ENCODE measurements at regions not wholly inside any gene's neighbourhood (a gene's known extent, or its start where the extent isn't known, plus 50 kb on each side); places are given as distances from the start of the nearest gene placed in this dataset.
"Not testable (repeated sequence)": the region's sequence is repeated elsewhere in the genome, so short reads cannot be mapped to it uniquely, and the experiment has no call there.

- DNase-seq, result no peak
Observed at GRCh38 chr10:109647627-109648026, 275.7 kb downstream of the XPNPEP1 start.

GRCh38 chr10:109633846-109634245, 289.5 kb downstream of the XPNPEP1 start:
- DNase-seq, result no peak

DNA sequence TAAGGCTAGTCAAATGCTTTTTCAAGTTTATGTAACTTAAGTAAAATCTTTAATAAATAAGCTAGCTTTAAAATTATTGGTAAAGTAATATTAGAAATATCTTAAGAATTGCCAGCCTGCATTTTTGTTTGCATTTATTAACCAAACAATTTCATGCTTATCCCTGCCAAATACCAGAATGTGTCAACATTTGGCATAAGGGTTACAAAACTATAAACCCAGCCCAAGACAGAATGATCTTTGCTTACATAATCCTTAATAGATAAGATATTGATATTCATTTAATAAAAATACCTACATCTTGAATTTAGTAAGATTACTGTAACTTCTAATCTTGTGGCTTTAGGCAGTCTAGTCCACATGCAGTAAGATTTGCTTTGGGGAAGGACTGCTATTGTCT, 290.3 kb downstream of the XPNPEP1 start:
- not testable (repeated sequence) for DNase-seq

GRCh38 chr10:109624939-109625338, 298.4 kb downstream of the XPNPEP1 start:
- no peak for DNase-seq

GRCh38 chr10:109622566-109622965, 300.7 kb downstream of the XPNPEP1 start:
- DNase-seq, result no peak

DNA sequence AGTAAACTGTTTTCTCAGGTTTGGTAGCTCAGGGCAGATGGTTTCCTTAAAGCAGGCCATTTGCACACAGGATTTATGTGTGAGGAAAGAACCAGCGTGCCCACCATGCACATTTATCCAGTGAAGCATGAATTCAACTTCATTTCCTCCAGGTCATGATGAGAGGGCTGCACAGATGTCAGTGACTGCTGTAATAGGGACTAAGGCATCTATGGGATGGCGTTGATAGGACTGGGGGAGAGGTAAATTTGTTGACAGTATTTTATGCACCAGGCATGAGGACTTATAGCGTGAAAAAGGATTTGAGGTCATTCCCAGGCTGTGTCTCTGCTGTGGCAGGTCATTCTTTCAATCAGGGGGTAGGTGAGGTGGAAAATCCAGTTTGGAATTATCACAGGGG, 302.9 kb downstream of the XPNPEP1 start:
- DNase-seq, result no peak

DNA sequence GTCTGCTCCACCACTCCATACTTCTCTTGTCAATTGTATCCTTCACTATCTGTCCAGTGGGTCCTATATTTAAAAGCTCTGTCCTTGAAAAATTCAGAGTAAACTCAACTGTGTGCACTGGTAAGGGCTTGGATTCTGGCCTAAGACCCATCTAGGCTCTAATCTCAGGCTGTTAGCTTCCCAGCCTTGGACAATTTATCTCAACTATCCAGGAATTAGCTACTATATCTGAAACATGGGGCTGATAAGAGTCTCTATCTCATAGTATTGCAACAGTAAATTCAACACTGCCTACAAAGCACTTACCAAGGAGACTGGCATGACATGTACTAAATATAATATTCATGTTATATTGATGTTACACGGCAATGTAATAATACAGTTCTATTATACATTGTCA, 303.4 kb downstream of the XPNPEP1 start:
- no peak for DNase-seq

GRCh38 chr10:109618748-109619147, 304.6 kb downstream of the XPNPEP1 start:
- no peak for DNase-seq

DNA sequence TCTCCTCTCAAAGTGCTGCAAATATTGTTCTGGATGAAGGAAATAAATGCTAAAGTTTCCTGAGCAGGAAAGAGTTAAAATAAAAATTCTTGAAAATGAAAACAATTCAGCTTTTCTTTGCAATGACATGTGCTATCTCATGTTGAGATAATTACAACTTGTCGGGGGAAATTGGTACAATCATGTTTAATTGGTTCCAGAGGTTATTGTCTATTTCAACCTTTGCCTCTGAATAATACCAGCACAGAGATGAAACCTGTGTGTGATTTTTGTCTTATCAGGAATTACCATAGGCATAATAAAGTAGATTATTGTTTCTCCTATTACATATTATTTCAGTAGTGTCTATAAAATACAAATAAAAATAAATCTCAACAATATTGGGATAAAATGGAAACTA, 305.0 kb downstream of the XPNPEP1 start:
- DNase-seq, result no peak

DNA sequence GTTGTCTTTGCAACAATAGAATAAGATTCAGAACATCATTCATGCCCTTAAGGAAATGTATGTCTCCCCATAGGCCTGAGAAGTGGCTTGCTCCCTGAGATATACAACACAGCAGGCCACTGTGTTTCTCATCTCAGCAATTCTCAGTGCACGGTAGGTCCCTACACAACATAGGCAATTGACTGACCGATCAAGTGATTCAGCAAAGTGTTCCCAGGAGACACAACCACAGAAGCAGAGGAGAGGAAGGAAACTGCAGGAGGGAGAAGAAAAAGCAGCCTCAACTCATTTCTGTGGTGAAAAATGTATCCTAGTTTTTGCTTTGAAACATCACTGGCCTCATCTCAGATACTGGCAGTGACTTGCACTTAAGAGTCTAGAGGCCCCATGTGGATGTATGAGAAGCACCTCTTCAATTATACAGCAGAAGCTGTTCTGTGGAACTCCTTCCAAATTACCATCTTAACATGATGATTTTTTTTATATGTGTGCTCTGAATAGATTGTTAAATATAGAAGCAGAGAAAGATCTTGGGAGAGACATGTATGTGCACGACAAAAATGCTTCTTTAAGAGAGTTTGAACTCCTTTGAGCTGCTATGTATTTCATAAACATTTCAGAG, 306.8 kb downstream of the XPNPEP1 start:
- DNase-seq, result no peak

- not testable (repeated sequence) for DNase-seq
Observed at GRCh38 chr10:109595356-109595755, 328.0 kb downstream of the XPNPEP1 start.

DNA sequence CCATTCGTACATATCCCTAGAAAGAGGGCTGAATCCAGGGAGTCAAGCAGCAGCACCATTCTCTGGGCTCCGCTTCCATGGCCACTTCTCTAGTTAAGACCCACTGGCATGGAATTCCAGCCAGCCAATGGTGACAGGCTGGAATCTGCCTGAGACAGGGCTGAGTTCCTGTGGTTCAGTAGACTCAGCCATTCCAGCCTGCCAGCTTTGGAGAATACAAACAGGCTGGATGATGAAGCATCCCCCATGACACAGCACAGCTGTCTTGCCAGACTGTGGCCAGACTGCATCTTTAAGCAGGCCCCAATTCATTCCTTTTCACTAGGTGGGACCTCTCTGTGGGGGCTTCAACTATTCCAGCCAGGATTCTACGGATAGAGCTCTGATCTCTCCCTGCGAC, 329.6 kb downstream of the XPNPEP1 start:
- no peak for DNase-seq

DNA sequence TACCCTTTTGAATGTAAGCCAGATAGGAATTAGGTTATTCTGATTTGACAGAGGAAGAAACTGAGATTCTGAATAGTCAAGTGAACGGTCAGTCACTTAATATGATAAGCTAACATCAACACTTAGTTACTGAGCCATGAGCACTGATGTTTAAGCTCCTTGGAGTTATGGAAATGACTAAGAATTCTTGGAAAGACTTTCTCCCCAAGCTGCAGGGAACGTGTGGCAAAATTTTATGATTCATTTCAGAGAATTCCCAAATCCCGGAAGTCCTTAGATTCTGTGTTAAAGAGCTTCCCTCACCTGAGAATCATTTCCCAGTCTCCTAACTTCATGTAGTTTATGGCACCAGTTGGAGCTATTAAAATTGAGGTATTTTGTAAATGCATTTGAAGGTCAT, 330.9 kb downstream of the XPNPEP1 start:
- DNase-seq, result no peak

GRCh38 chr10:109591601-109592000, 331.7 kb downstream of the XPNPEP1 start:
- DNase-seq, result no peak

- DNase-seq, result no peak
Observed at GRCh38 chr10:109588259-109588658, 335.1 kb downstream of the XPNPEP1 start.

DNA sequence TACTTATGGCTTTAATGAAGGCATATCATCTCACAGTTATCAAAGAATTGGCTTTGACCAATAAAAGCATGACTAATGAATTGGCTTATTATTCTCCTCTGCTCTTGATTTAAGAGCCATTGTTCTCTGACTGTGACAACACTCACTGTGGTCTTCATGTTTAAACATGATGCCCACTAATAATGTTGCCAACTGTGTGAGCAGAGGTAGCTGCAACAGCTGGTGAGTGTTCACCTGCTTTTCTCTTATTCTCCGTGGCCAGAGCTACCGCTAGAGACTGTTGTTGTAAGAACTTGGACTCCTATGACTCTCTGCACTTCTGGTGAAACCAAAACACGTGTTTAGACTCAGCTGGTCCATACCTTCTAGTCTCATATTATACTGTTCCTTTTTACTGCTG, 335.9 kb downstream of the XPNPEP1 start:
- DNase-seq, result no peak

GRCh38 chr10:109556399-109556798, 366.9 kb downstream of the XPNPEP1 start:
- DNase-seq, result no peak

DNA sequence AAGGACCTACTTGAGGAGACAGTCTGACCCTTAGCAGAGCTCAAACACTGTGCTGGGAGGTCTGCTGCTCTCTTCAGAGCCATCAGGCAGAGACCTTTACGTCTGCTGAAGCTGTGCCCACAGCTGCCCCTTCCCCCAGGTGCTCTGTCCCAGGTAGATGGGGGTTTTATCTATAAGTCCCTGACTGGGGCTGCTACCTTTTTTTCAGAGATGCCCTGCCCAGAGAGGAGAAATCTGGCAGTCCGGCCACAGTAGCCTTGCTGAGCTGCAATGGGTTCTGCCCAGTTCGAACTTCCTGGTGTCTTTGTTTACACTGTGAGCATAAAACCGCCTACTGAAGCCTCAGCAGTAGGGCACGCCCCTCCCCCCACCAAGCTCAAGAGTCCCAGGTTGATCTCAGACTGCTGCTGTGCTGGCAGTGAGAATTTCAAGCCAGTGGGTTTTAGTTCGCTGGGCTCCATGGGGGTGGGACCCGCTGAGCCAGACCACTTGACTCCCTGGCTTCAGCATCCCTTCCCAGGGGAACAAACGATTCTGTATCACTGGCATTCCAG, 381.2 kb downstream of the XPNPEP1 start:
- DNase-seq, result not testable (repeated sequence)

DNA sequence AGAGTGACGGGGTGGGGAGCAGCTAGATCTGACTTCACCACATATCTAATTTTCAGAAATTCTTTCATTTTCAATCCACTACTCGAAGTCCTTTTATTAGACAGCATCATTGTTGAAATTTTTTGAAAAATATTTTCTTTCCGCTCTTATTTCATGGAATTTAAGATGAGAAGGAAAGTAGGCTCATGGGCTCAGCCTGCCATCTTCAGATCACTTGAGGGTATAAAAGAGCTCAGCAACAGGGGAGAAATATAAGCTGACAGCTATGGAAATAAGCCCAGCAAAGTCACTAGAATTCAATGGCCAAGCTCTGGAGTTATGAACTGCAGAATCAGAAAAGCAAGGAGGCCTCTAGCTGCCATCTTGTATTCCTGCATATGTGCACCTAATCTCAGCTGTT, 389.1 kb downstream of the XPNPEP1 start:
- DNase-seq, result no peak

DNA sequence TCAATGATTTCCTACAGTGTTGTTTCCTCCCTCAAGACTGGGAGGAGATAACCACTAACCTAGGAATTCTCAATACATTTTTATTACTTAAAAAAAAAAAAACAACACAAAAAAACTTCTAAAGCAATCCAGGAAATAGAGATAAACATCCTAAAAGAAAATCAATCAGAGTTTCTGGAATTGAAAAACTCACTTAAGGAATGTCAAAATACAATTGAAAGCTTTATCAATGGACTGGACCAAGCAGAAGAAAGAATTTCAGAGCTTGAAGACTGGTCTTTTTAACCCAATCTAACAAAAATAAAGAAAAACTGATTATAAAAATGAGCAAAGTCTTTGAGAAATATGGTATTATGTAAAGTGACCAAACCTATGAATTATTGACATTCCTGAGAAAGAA, 394.1 kb downstream of the XPNPEP1 start:
- no peak for DNase-seq

- no peak for DNase-seq
Observed at GRCh38 chr10:109517748-109518147, 405.6 kb downstream of the XPNPEP1 start.

- no peak for DNase-seq
Observed at GRCh38 chr10:109504401-109504800, 418.9 kb downstream of the XPNPEP1 start.

GRCh38 chr10:109487691-109488090, 435.6 kb downstream of the XPNPEP1 start:
- DNase-seq, result no peak

DNA sequence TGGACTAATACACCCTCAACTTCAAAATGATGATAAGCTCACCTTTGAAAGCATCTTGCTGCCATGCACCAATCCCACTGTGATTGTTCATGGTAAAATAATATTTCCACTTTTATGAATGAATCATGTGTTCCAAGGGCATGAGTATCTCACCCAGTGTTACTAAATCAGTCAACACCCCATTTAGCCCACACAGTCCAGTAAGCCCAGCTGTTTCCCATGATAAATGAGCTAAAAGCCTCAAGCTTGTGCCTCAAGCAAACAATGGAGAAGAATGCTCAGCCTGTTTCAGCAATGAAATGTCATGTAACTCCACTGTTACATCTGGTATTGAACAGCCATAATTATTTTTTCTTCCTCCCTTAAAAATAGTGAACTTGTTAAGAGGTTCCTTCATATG, 442.5 kb downstream of the XPNPEP1 start:
- DNase-seq, result no peak

DNA sequence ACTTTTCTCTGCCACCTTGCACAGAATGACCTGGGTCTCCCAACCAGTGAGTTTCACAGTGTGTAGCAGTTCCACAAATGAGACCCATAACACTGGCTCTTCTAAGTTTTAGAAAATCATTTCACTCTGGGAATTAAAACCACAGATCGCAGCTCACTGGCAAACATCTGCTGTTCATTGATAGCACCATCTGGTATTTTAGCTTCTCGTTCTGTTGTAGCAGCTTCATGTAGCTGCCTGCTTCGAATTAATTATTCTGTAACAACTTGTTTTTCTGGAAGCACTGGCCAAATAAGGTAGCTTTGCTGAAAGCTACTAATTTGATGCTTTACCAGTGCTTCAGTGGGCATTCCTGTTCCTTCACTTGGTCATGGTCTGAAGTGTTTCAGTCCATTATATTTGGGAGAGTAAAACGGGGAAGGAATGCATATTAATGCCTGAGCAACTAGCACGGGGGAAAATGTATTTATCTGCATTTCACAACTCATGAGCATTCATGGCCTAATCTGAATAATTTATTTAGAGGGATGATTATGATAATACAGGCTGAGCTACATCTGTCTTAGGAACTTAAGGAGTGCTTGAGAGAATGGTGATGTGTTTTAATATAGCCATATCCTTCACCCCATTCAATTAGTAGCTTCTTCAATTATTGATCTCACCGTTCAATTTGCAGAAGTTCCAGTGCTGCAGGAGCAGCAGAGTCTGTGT, 447.4 kb downstream of the XPNPEP1 start:
- no peak for DNase-seq
